Mesenchymal stem cell (in vitro differentiated cells and primary cell): ENCODE measurements at regions not wholly inside any gene's neighbourhood (a gene's known extent, or its start where the extent isn't known, plus 50 kb on each side); places are given as distances from the start of the nearest gene placed in this dataset.

Experiments used
- DNase-seq: peaks from one replicate; pipeline ENCODE4 v3.0.0-alpha.2; 2013
- H2AFZ ChIP-seq: one replicate; pipeline ENCODE4 v1.6.1; 2013; ENCODE audit warnings: low read depth, mild to moderate bottlenecking, control low read depth, inconsistent platforms, low read length, moderate library complexity
- H2AK5ac ChIP-seq: 2 replicates; pipeline ENCODE4 v1.6.1; 2013; ENCODE audit warnings: low read length, moderate library complexity, mild to moderate bottlenecking, inconsistent platforms; ENCODE audit not compliant: severe bottlenecking
- H2BK120ac ChIP-seq: one replicate; pipeline ENCODE4 v1.6.1; 2013; ENCODE audit warnings: low read depth, mild to moderate bottlenecking, inconsistent platforms, low read length, moderate library complexity
- H2BK12ac ChIP-seq, 2 experiments: one replicate each; pipeline ENCODE4 v1.6.1; 2013; ENCODE audit warnings: inconsistent platforms in 2 of 2, low read length in 2 of 2, mild to moderate bottlenecking in 2 of 2, moderate library complexity in 2 of 2, control low read depth in 1 of 2
- H2BK15ac ChIP-seq: one replicate; pipeline ENCODE4 v1.6.1; 2013; ENCODE audit warnings: mild to moderate bottlenecking, low read depth, inconsistent platforms; ENCODE audit not compliant: poor library complexity, severe bottlenecking
- H2BK5ac ChIP-seq: 2 replicates; pipeline ENCODE4 v1.6.1; 2013; ENCODE audit warnings: low read depth, mild to moderate bottlenecking, low read length, control low read depth, inconsistent platforms; ENCODE audit not compliant: poor library complexity, severe bottlenecking
- H3K14ac ChIP-seq, 2 experiments: one replicate each; pipeline ENCODE4 v1.6.1; 2013; ENCODE audit warnings: inconsistent platforms in 2 of 2, low read length in 2 of 2, control low read depth in 1 of 2, mild to moderate bottlenecking in 1 of 2, moderate library complexity in 1 of 2
- H3K18ac ChIP-seq, 2 experiments: one replicate each; pipeline ENCODE4 v1.6.1; 2013; ENCODE audit warnings: inconsistent platforms in 2 of 2, low read length in 2 of 2, control low read depth in 1 of 2, low read depth in 1 of 2, mild to moderate bottlenecking in 1 of 2
- H3K23ac ChIP-seq, 2 experiments: one replicate each; pipeline ENCODE4 v1.6.1; 2013; ENCODE audit warnings: inconsistent platforms in 2 of 2, low read length in 2 of 2, mild to moderate bottlenecking in 2 of 2, moderate library complexity in 2 of 2, control low read depth in 1 of 2
- H3K27ac ChIP-seq: 2 replicates; pipeline ENCODE4 v1.5.1; 2013; ENCODE audit warnings: mild to moderate bottlenecking, moderate library complexity, low read length, control low read depth, inconsistent platforms; ENCODE audit not compliant: poor library complexity, severe bottlenecking
- H3K27me3 ChIP-seq, 2 experiments: 2 replicates each; pipeline versions ENCODE4 v1.6.1 to v1.7.0; 2013; ENCODE audit warnings: low read length in 2 of 2, mild to moderate bottlenecking in 2 of 2, moderate library complexity in 2 of 2, control low read depth in 1 of 2, inconsistent platforms in 1 of 2; ENCODE audit not compliant: control insufficient read depth in 1 of 2, insufficient read depth in 1 of 2
- H3K36me3 ChIP-seq, 2 experiments: 2 replicates each; pipeline versions ENCODE4 v1.6.1 to v1.7.0; 2013; ENCODE audit warnings: low read length in 2 of 2, control low read depth in 1 of 2, inconsistent platforms in 1 of 2, low read depth in 1 of 2, mild to moderate bottlenecking in 1 of 2; ENCODE audit not compliant: insufficient read depth in 2 of 2, control insufficient read depth in 1 of 2
- H3K4ac ChIP-seq, 2 experiments: one replicate each; pipeline ENCODE4 v1.6.1; 2013; ENCODE audit warnings: inconsistent platforms in 2 of 2, low read length in 2 of 2, mild to moderate bottlenecking in 2 of 2, moderate library complexity in 2 of 2, control low read depth in 1 of 2, low read depth in 1 of 2
- H3K4me1 ChIP-seq: 2 replicates; pipeline ENCODE4 v1.6.1; 2013; ENCODE audit warnings: low read depth, low read length, control low read depth; ENCODE audit not compliant: control insufficient read depth, insufficient read depth
- H3K4me2 ChIP-seq: 2 replicates; pipeline ENCODE4 v1.6.1; 2013; ENCODE audit warnings: low read length, mild to moderate bottlenecking, inconsistent platforms; ENCODE audit not compliant: poor library complexity, severe bottlenecking
- H3K4me3 ChIP-seq, 2 experiments: 2 replicates each; pipeline versions ENCODE4 v1.5.1 to v1.7.0; 2013; ENCODE audit warnings: low read length in 2 of 2, mild to moderate bottlenecking in 2 of 2, control low read depth in 1 of 2, low read depth in 1 of 2; ENCODE audit not compliant: insufficient read depth in 1 of 2
- H3K79me1 ChIP-seq: replicated peaks from 2 replicates; pipeline ENCODE4 v1.6.1; 2013; ENCODE audit warnings: mild to moderate bottlenecking, control low read depth, low read length, inconsistent platforms; ENCODE audit not compliant: poor library complexity, severe bottlenecking
- H3K9ac ChIP-seq: 2 replicates; pipeline ENCODE4 v1.7.0; 2013; ENCODE audit warnings: mild to moderate bottlenecking, low read length, moderate library complexity
- H3K9me3 ChIP-seq: 2 replicates; pipeline ENCODE4 v1.7.0; 2013; ENCODE audit warnings: mild to moderate bottlenecking, low read length; ENCODE audit not compliant: control insufficient read depth
- H4K8ac ChIP-seq: one replicate; pipeline ENCODE4 v1.6.1; 2013; ENCODE audit warnings: inconsistent platforms, mild to moderate bottlenecking, low read length, moderate library complexity
- H4K91ac ChIP-seq: one replicate; pipeline ENCODE4 v1.6.1; 2013; ENCODE audit warnings: mild to moderate bottlenecking, low read length, inconsistent platforms
- whole genome bisulfite sequencing: methylation state at CpG from one replicate; pipeline ENCODE4 v1.1.7; 2013; ENCODE audit warnings: mixed read lengths; 5-methylcytosine and 5-hydroxymethylcytosine counted together

DNA sequence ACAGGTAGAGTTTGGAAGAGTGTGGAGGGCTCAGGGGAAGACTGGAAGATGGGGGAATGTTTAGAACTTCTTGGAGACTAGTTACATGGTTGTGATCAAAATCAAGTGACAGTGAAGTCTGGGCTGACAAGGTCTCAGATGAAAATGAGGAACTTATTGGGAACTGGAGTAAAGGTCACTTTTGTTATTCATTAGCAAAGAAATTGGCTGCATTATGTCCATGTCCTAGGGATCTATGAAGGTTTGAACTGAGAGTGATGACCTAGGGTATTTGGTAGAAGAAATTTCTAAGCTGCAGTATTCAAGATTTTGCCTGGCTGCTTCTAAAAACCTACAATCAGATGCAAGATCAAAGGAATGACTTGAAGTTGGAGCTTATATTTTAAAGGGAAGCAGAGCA lies 747.1 kb downstream of the KCNJ2 start:
- Histone ChIP-seq H3K14ac (no peak overlapping the region), H3K27ac (no peak overlapping the region), H3K79me1 (no peaks in the 10 kb centered on the region), H2AFZ (no peak overlapping the region), H3K4me2 (no peak overlapping the region), H2BK12ac (no peak overlapping the region), H3K27me3 (no peaks in the 10 kb centered on the region), H3K18ac (no peak overlapping the region), H2BK15ac (no peak overlapping the region), H4K91ac (no peak overlapping the region), H2BK5ac (no peak overlapping the region), H3K23ac (no peak overlapping the region), H4K8ac (no peak overlapping the region), H3K4ac (no peak overlapping the region), H3K9ac (no peak overlapping the region), H2AK5ac (no peak overlapping the region), H3K4me1 (no peaks in the 10 kb centered on the region), H3K4me3 (no peak overlapping the region), H3K36me3 (no peaks in the 10 kb centered on the region), H2BK120ac (no peak overlapping the region), H3K9me3 (peaks cover 14% of the 10 kb centered on the region)
- DNase-seq = no peak

DNA sequence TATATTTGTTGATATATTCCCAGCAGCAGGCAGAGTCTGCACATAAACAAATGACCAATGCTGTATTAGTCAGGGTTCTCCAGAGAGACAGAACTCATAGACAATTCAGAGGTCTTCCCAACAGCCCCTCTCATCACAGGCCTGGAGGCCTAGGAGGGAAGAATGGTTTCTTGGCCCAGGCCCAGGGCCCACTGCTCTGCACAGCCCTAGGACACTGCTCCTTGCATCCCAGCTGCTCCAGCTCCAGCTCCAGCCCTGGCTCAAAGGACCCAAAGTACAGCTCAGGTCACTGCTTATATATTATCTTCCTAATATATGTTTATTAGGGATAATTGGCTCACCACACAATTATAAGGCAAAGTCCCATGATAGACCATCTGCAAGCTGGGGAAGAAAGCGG lies 749.9 kb downstream of the KCNJ2 start:
- Histone ChIP-seq H3K27ac (no peak overlapping the region), H2BK12ac (no peak overlapping the region), H3K4me3 (no peak overlapping the region), H4K91ac (no peak overlapping the region), H4K8ac (no peak overlapping the region), H2AFZ (no peak overlapping the region), H3K9ac (no peak overlapping the region), H2BK120ac (no peak overlapping the region), H3K36me3 (no peaks in the 10 kb centered on the region), H2BK15ac (no peak overlapping the region), H2AK5ac (no peak overlapping the region), H3K27me3 (no peaks in the 10 kb centered on the region), H3K4ac (no peak overlapping the region), H3K4me1 (no peaks in the 10 kb centered on the region), H3K23ac (no peak overlapping the region), H3K14ac (peak overlapping the region in 1 of 2 experiments; percentile 48), H3K4me2 (no peak overlapping the region), H3K79me1 (no peaks in the 10 kb centered on the region), H3K9me3 (peaks cover 14% of the 10 kb centered on the region), H3K18ac (peak overlapping the region in 1 of 2 experiments; percentile 46), H2BK5ac (no peak overlapping the region)
- DNase-seq = peak; percentile 62
- 85% methylated on average over 1 of the region's 1 CpG for WGBS

DNA sequence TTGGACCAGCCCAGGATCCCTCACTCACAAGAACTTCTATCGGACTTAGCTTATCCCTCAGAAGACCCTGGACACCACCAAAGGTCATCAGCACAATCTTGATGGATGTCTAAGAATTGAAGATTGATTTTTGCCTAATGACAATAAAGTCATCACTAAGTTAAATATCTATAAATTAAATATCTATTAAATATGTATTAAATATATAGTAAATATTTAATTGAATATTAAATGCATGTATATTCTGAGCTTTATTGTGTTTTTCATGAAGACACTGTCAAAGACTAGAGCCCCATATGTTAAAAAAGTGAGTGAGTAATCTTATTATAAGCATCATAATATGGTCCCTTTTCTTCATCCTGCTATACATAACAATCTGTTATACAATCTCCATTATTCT lies 751.1 kb downstream of the KCNJ2 start:
- H2AFZ ChIP-seq = no peak overlapping the region
- H3K23ac ChIP-seq = no peak overlapping the region
- no peaks in the 10 kb centered on the region for H3K4me1 ChIP-seq
- no peak overlapping the region for H2BK5ac ChIP-seq
- no peaks in the 10 kb centered on the region for H3K79me1 ChIP-seq
- no peak overlapping the region for H2BK12ac ChIP-seq
- no peak overlapping the region for H3K4me3 ChIP-seq
- H4K91ac ChIP-seq = no peak overlapping the region
- H3K4ac ChIP-seq = no peak overlapping the region
- no peaks in the 10 kb centered on the region for H3K27me3 ChIP-seq
- WGBS = no CpG with 5 or more reads among the region's 1 CpG
- no peak overlapping the region for H3K18ac ChIP-seq
- H2BK15ac ChIP-seq = no peak overlapping the region
- H2BK120ac ChIP-seq = no peak overlapping the region
- H3K36me3 ChIP-seq = no peaks in the 10 kb centered on the region
- no peak overlapping the region for H3K4me2 ChIP-seq
- DNase-seq = no peak
- no peak overlapping the region for H3K9ac ChIP-seq
- H4K8ac ChIP-seq = no peak overlapping the region
- H3K27ac ChIP-seq = no peak overlapping the region
- H3K9me3 ChIP-seq = peaks cover 14% of the 10 kb centered on the region
- no peak overlapping the region for H2AK5ac ChIP-seq
- no peak overlapping the region for H3K14ac ChIP-seq

DNA sequence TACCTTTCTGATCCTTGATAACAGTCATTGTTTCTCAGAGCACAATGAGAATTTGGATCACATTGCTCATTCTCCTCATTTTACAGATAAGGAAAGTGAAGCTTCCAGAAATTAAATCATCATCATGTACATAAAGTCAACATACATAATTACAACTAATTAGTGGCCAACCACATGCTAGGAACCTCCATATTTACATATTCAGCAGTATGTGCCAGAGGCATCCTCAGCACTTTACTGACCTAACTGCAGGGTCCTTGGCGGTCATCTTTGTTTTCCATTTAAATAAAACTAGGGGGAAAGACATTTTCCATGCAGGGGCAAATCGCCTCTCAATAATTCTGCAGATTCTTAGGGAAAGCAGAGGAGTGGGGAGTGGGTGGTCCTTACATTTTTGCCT lies 752.9 kb downstream of the KCNJ2 start:
- no peaks in the 10 kb centered on the region for H3K27me3 ChIP-seq
- H3K18ac ChIP-seq = no peak overlapping the region
- no peak overlapping the region for H2AFZ ChIP-seq
- H3K36me3 ChIP-seq = no peaks in the 10 kb centered on the region
- H2BK15ac ChIP-seq = no peak overlapping the region
- no peaks in the 10 kb centered on the region for H3K79me1 ChIP-seq
- H3K4me3 ChIP-seq = no peak overlapping the region
- H3K4me2 ChIP-seq = no peak overlapping the region
- H3K14ac ChIP-seq = no peak overlapping the region
- no peak for DNase-seq
- no peak overlapping the region for H2BK12ac ChIP-seq
- no peaks in the 10 kb centered on the region for H3K4me1 ChIP-seq
- no peak overlapping the region for H2AK5ac ChIP-seq
- no peak overlapping the region for H2BK120ac ChIP-seq
- H2BK5ac ChIP-seq = no peak overlapping the region
- no peak overlapping the region for H3K23ac ChIP-seq
- H4K91ac ChIP-seq = no peak overlapping the region
- peaks cover 11% of the 10 kb centered on the region for H3K9me3 ChIP-seq
- no peak overlapping the region for H4K8ac ChIP-seq
- H3K27ac ChIP-seq = no peak overlapping the region
- 100% methylated on average over 2 of the region's 2 CpGs for WGBS
- no peak overlapping the region for H3K9ac ChIP-seq
- H3K4ac ChIP-seq = no peak overlapping the region
